CD4-positive, alpha-beta T cell treated with Interferon alpha-2 for 1 hour (primary cell): ENCODE measurements at regions not wholly inside any gene's neighbourhood (a gene's known extent, or its start where the extent isn't known, plus 50 kb on each side); places are given as distances from the start of the nearest gene placed in this dataset.

Source experiments
- DNase-seq, 2 donors: peaks; one replicate each; pipeline ENCODE4 v3.0.0-alpha.2; 2020 to 2022

DNA sequence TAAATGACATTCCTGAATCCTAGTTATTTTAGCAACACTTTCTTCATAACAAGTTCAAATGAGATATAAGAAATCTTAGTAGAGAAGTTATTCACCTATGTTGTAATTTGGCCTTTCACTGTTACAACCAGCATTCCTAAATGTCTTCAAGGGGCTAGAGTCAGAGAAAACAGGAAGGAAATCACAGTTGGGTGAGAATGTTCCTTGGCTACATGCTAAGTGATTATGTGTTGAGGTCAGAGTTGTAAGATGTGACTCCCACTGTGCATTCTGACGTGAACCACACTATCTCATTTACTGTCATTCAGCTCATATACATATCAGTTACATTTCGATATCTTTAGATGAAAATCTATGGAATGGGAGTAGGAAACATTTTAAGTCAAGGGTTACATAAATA, 51.0 kb upstream of the MLIP start:
- no peak for DNase-seq
